Right lobe of liver (tissue), 6 donors: ENCODE measurements at regions not wholly inside any gene's neighbourhood (a gene's known extent, or its start where the extent isn't known, plus 50 kb on each side); places are given as distances from the start of the nearest gene placed in this dataset.

Source experiments
- ATAC-seq, 4 donors: fragments of 200-7000 bp; cut with Tn5 transposase; one replicate each; pipeline ENCODE4 v1.9.1; 2020; ENCODE audit warnings: mild to moderate bottlenecking in 4 of 4, moderate library complexity in 4 of 4
- DNase-seq, 3 donors: peaks; one replicate each; pipeline ENCODE4 v3.0.0-alpha.2; 2020
- H3K27ac ChIP-seq, 3 donors: fragments of 200-600 bp; one replicate each; pipeline ENCODE4 v1.8.0; 2022
- H3K27me3 ChIP-seq, 2 donors: fragments of 200-600 bp; one replicate each; pipeline ENCODE4 v1.8.0; 2022
- H3K36me3 ChIP-seq, 4 donors: fragments of 200-600 bp; sonication (generic) in 1 of 4; one replicate each; pipeline versions ENCODE4 v1.5.1 to v1.8.0; 2017 to 2022; ENCODE audit warnings: control low read depth in 1 of 4
- H3K4me1 ChIP-seq, 4 donors: fragments of 200-600 bp; sonication (generic) in 1 of 4; one replicate each; pipeline versions ENCODE4 v1.5.1 to v1.8.0; 2017 to 2022; ENCODE audit warnings: control low read depth in 1 of 4
- H3K4me3 ChIP-seq, 3 donors: fragments of 200-600 bp; one replicate each; pipeline ENCODE4 v1.8.0; 2022
- H3K9me3 ChIP-seq, 4 donors: fragments of 200-600 bp; sonication (generic) in 1 of 4; one replicate each; pipeline versions ENCODE4 v1.5.1 to v1.8.0; 2017 to 2022; ENCODE audit warnings: control low read depth in 1 of 4
- POLR2A ChIP-seq: fragments of 450-650 bp; IDR thresholded peaks from one replicate; pipeline ENCODE4 v1.6.1; 2017; ENCODE audit warnings: antibody characterized with exemption, mild to moderate bottlenecking
- WGBS: methylation state at CpG from one replicate; pipeline ENCODE4 v1.1.6; 2018; ENCODE audit warnings: low coverage, low lambda C conversion rate; ENCODE audit not compliant: insufficient coverage; ENCODE audit errors: missing lambda C conversion rate; 5-methylcytosine and 5-hydroxymethylcytosine counted together
- intact Hi-C, 2 donors: fragments of 100-400 bp; cut with DNase I; formaldehyde crosslinking; loops; one replicate each; pipeline versions ENCODE4 v1.11.2 to v1.14.1; 2022
- TF ChIP-seq, protein P1 (sequence below), 4 donors: fragments of 200-600 bp in 3 of 4; fragments of 450-650 bp in 1 of 4; IDR thresholded peaks; one replicate each; pipeline versions ENCODE4 v1.5.1 to v1.8.0; 2016 to 2022; ENCODE audit warnings: antibody characterized with exemption in 4 of 4, mild to moderate bottlenecking in 2 of 4
- donor health status: DM: no; HTN: yes; CAD: no.
- donor health status: DM: no; HTN: no; CAD: no.
- donor health status: DM: no; HTN: no; CAD: no.
- donor health status: DM: no; HTN: yes; CAD: no.
- donor health status: DM: no; HTN: yes; CAD: no.

GRCh38 chr15:92328207-92328606, 65.5 kb upstream of the ST8SIA2 start:
- TF ChIP-seq, protein P1, sequence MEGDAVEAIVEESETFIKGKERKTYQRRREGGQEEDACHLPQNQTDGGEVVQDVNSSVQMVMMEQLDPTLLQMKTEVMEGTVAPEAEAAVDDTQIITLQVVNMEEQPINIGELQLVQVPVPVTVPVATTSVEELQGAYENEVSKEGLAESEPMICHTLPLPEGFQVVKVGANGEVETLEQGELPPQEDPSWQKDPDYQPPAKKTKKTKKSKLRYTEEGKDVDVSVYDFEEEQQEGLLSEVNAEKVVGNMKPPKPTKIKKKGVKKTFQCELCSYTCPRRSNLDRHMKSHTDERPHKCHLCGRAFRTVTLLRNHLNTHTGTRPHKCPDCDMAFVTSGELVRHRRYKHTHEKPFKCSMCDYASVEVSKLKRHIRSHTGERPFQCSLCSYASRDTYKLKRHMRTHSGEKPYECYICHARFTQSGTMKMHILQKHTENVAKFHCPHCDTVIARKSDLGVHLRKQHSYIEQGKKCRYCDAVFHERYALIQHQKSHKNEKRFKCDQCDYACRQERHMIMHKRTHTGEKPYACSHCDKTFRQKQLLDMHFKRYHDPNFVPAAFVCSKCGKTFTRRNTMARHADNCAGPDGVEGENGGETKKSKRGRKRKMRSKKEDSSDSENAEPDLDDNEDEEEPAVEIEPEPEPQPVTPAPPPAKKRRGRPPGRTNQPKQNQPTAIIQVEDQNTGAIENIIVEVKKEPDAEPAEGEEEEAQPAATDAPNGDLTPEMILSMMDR (IDR thresholded peaks at IDR 0.05): no peak
- TF ChIP-seq POLR2A: no peak
- DNase-seq (no peak), ATAC-seq (peak in 2 of 4 donors; percentile 43 to 70)
- no peak overlapping the region for H3K4me3 ChIP-seq
- H3K4me1 ChIP-seq: no peaks in the 10 kb centered on the region
- 38% methylated on average over 1 of the region's 1 CpG for WGBS
- intact Hi-C loops: no loop called here
- H3K36me3 ChIP-seq: no peaks in the 10 kb centered on the region
- no peaks in the 10 kb centered on the region for H3K27me3 ChIP-seq
- no peaks in the 10 kb centered on the region for H3K9me3 ChIP-seq
- H3K27ac ChIP-seq: no peak overlapping the region

- WGBS: 59% methylated on average over 5 of the region's 6 CpGs
- intact Hi-C loops: no loop called here
- ATAC-seq: no peak
Measured at GRCh38 chr15:92332125-92332899, 61.4 kb upstream of the ST8SIA2 start.

GRCh38 chr15:92333709-92334108, 60.0 kb upstream of the ST8SIA2 start:
- no peaks in the 10 kb centered on the region for H3K27me3 ChIP-seq
- TF ChIP-seq POLR2A: no peak
- TF ChIP-seq, protein P1 (IDR thresholded peaks at IDR 0.05): no peak
- ATAC-seq (no peak), DNase-seq (no peak)
- no peak overlapping the region for H3K27ac ChIP-seq
- intact Hi-C loops: no loop called here
- no peaks in the 10 kb centered on the region for H3K4me1 ChIP-seq
- WGBS: no CpG with 5 or more reads among the region's 2 CpGs
- no peaks in the 10 kb centered on the region for H3K9me3 ChIP-seq
- H3K4me3 ChIP-seq: no peak overlapping the region
- no peaks in the 10 kb centered on the region for H3K36me3 ChIP-seq

More at GRCh38 chr15:92332125-92332899, 61.4 kb upstream of the ST8SIA2 start:
- no peaks in the 10 kb centered on the region for H3K36me3 ChIP-seq
- no peak for DNase-seq
- H3K4me3 ChIP-seq: no peak overlapping the region
- H3K27ac ChIP-seq: no peak overlapping the region
- no peaks in the 10 kb centered on the region for H3K4me1 ChIP-seq
- no peaks in the 10 kb centered on the region for H3K27me3 ChIP-seq
- H3K9me3 ChIP-seq: no peaks in the 10 kb centered on the region
- TF ChIP-seq POLR2A: no peak
- TF ChIP-seq, protein P1 (IDR thresholded peaks at IDR 0.05): no peak

DNA sequence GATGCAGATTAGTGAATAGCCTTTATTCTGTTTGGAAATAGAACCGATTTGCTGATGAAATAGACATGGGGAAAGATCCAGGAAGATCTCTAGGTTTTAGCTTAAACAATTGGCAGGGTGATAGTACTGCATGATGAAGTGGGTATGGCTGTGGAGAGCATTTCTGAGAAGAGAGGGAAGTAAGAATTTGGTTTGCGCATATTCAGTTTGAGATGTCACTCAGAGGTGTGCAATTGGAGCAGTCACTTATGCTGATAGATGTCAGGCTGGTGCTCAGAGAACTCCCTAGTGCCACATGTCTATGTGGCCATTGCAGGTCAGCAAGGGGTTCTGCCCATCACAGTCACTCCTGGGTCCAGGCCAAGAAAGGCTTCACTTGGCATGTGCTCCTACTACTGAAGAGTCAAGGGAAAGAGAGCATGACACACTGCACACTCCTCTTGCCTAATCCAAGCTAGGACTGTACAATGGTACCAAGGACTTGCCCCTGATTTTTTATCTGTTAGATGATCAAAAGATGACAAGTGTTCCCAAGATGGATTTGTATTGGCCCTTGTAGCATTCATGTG, 57.2 kb upstream of the ST8SIA2 start:
- H3K4me1 ChIP-seq: no peaks in the 10 kb centered on the region
- H3K4me3 ChIP-seq: no peak overlapping the region
- H3K27me3 ChIP-seq: no peaks in the 10 kb centered on the region
- 20% methylated on average over 1 of the region's 2 CpGs for WGBS
- H3K9me3 ChIP-seq: no peaks in the 10 kb centered on the region
- TF ChIP-seq, protein P1 (IDR thresholded peaks at IDR 0.05): no peak
- no peak for TF ChIP-seq POLR2A
- H3K27ac ChIP-seq: no peak overlapping the region
- intact Hi-C loops: no loop called here
- H3K36me3 ChIP-seq: no peaks in the 10 kb centered on the region
- no peak for ATAC-seq
- no peak for DNase-seq
